Glutamatergic neuron (in vitro differentiated cells): ENCODE measurements at regions not wholly inside any gene's neighbourhood (a gene's known extent, or its start where the extent isn't known, plus 50 kb on each side); places are given as distances from the start of the nearest gene placed in this dataset.

Source experiments
- DNase-seq: peaks from one replicate; pipeline ENCODE4 v3.0.0; 2022
- H3K27ac Mint-ChIP-seq: one replicate; pipeline ENCODE4 v1.8.0; 2020; ENCODE audit warnings: mild to moderate bottlenecking, mixed read lengths, inconsistent platforms; ENCODE audit not compliant: unreplicated experiment
- H3K27me3 Mint-ChIP-seq: one replicate; pipeline ENCODE4 v1.8.0; 2020; ENCODE audit warnings: mild to moderate bottlenecking, moderate library complexity, mixed read lengths, inconsistent platforms; ENCODE audit not compliant: unreplicated experiment
- H3K36me3 Mint-ChIP-seq: one replicate; pipeline ENCODE4 v1.8.0; 2020; ENCODE audit warnings: mild to moderate bottlenecking, mixed read lengths, inconsistent platforms; ENCODE audit not compliant: unreplicated experiment
- H3K4me1 Mint-ChIP-seq: one replicate; pipeline ENCODE4 v1.8.0; 2020; ENCODE audit warnings: mild to moderate bottlenecking, low read depth, mixed read lengths, inconsistent platforms; ENCODE audit not compliant: unreplicated experiment
- H3K4me3 Mint-ChIP-seq: one replicate; pipeline ENCODE4 v1.8.0; 2020; ENCODE audit warnings: mild to moderate bottlenecking, mixed read lengths, inconsistent platforms; ENCODE audit not compliant: unreplicated experiment
- H3K9me3 Mint-ChIP-seq: one replicate; pipeline ENCODE4 v1.8.0; 2020; ENCODE audit warnings: mild to moderate bottlenecking, moderate library complexity, mixed read lengths, inconsistent platforms; ENCODE audit not compliant: unreplicated experiment
- TF ChIP-seq, protein P1 (sequence below): fragments of 200-600 bp; sonication (generic); IDR thresholded peaks from one replicate; pipeline ENCODE4 v1.5.0; 2021; ENCODE audit not compliant: partially characterized antibody, unreplicated experiment

DNA sequence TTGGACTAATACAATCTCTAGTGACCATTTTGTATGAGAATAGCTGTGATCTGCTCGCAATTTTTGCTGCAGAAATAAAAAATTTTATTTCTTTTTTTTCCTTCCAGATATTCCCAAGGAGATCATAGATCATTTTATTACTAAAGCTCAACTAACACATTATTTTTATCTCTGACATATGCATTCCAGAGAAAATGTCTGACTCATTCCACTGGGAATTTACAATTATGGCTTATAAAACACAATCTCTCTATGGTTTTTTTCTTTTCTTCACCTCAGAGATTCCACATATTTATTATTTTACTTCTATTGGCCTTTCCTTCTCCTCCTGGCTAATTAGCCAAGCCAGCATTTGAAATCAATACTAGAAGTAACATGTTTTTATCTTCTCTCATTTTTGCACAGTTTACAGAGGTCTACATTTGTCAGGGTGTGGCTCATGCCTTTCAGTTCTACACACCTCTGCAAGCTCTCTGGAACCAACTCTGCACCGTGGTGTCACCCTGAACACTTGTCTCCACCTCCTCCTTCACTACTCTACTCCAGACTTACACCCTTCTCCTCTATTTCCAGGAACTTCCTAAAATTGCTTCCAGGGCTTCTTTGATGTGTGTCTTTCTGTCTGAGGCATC is 59.8 kb upstream of the GPM6A start:
- DNase-seq, result no peak
- Mint-ChIP-seq H3K4me3 (no peak overlapping the region), H3K9me3 (peaks cover 4% of the 10 kb centered on the region), H3K27me3 (peaks cover 6% of the 10 kb centered on the region), H3K36me3 (no peaks in the 10 kb centered on the region), H3K4me1 (peaks cover 29% of the 10 kb centered on the region), H3K27ac (no peak overlapping the region)
- TF ChIP-seq, protein P1, sequence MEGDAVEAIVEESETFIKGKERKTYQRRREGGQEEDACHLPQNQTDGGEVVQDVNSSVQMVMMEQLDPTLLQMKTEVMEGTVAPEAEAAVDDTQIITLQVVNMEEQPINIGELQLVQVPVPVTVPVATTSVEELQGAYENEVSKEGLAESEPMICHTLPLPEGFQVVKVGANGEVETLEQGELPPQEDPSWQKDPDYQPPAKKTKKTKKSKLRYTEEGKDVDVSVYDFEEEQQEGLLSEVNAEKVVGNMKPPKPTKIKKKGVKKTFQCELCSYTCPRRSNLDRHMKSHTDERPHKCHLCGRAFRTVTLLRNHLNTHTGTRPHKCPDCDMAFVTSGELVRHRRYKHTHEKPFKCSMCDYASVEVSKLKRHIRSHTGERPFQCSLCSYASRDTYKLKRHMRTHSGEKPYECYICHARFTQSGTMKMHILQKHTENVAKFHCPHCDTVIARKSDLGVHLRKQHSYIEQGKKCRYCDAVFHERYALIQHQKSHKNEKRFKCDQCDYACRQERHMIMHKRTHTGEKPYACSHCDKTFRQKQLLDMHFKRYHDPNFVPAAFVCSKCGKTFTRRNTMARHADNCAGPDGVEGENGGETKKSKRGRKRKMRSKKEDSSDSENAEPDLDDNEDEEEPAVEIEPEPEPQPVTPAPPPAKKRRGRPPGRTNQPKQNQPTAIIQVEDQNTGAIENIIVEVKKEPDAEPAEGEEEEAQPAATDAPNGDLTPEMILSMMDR, result no peak

DNA sequence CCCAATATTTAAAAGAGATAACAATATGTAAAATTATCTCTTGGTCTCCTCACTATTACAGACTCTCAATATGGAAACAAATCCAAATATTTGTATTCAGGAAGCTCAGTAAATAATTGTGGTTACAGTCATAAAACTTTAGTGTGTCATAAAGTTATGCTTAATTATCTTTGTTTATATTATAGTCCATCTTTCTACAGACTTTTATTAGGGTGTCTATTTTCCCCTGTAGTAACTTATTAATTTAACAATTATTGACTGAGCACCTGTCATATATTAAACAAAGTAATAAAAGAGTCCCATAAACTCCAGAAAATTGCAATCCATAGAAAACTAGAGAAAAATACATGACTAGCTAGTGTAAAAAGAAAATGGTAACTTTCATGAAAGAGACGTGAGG is 61.6 kb upstream of the GPM6A start:
- peaks cover 6% of the 10 kb centered on the region for H3K27me3 Mint-ChIP-seq
- peak overlapping the region; percentile 16 for H3K4me3 Mint-ChIP-seq
- DNase-seq, result no peak
- H3K9me3 Mint-ChIP-seq, result peaks cover 4% of the 10 kb centered on the region
- H3K27ac Mint-ChIP-seq, result peak overlapping the region; percentile 65
- peaks cover 29% of the 10 kb centered on the region for H3K4me1 Mint-ChIP-seq
- H3K36me3 Mint-ChIP-seq, result no peaks in the 10 kb centered on the region
- TF ChIP-seq, protein P1, result no peak

DNA sequence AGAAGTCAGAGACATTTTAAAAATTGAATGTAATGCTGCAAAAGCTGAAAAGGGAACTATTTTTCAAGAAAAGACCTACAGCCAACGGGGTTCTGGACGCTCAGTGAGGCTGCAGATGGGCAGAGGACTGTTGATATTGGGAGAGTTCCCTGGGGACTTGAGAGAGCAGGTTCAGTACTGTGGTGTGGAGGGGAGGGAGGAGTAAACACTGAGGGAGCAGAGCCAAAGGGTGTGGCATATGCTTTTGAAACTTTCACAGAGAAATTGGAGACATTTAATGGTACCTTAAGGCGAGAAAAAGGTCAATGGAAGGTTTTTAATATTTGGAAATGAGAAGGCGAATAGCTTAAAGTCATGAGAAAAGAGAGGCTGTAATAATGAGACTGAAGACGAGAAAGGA is 62.2 kb upstream of the GPM6A start:
- Mint-ChIP-seq H3K27me3 (peaks cover 6% of the 10 kb centered on the region), H3K27ac (peak overlapping the region; percentile 65), H3K4me1 (peaks cover 29% of the 10 kb centered on the region), H3K36me3 (no peaks in the 10 kb centered on the region), H3K4me3 (peak overlapping the region; percentile 16), H3K9me3 (peaks cover 4% of the 10 kb centered on the region)
- TF ChIP-seq, protein P1, result no peak
- DNase-seq, result peak; percentile 32

DNA sequence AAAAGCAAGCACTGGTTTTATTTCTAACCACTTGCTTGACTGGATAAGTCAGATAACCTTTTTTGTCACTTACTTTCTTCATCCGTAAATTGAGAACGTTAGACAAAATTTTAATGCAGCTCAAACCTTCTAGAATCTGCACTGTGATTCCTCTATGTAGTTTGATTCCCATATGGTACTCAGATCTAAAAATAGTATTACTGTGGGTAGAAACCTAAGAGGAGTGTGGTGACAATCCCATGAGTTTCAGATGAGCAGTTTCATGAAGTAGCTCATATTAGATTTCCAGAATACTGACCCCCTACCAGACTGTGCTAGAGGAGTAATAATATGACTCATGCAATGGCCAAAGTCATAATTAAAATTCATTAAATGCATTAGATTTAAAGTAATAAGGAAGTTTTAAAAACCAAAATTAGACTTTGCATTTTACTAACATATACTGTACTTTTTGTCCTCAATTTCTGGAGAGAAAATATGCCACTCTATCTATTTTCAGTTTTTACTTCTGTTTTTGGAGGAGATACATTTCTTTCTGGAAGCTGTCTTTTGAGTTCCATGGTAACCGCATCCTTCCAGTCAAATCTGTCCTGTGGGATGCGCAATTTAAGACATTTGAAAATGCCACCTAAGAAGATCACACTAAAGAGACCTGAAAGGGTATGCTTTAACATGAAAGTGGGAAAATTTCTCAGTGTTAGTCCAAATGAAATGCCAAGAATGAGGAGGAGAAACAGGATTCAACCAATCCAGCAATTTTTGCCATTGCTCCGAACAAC is 64.1 kb upstream of the GPM6A start:
- H3K4me1 Mint-ChIP-seq, result peaks cover 29% of the 10 kb centered on the region
- TF ChIP-seq, protein P1, result no peak
- no peak overlapping the region for H3K27ac Mint-ChIP-seq
- peaks cover 4% of the 10 kb centered on the region for H3K9me3 Mint-ChIP-seq
- DNase-seq, result no peak
- no peak overlapping the region for H3K4me3 Mint-ChIP-seq
- peaks cover 8% of the 10 kb centered on the region for H3K27me3 Mint-ChIP-seq
- no peaks in the 10 kb centered on the region for H3K36me3 Mint-ChIP-seq

DNA sequence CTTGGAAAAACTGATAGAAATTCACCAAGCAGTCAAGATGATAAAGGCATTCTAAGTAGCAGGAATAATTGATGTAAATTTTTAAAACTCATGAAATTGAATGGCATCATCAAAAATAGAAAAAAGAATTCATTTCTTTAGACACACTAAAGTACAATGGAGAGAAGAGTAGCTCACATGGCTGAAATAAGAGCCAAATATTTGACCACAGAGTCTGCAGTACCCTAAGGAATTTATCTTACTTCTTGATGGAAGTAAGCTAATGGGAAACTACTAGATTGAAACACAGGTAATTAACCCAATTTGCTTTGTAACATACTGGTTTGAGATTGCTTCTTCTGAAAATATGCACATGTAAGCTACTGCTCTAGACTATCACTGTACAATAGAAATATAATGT is 70.8 kb upstream of the GPM6A start:
- Mint-ChIP-seq H3K4me3 (no peak overlapping the region), H3K9me3 (no peaks in the 10 kb centered on the region), H3K27me3 (peaks cover 2% of the 10 kb centered on the region)

More for the DNA sequence above, 70.8 kb upstream of the GPM6A start:
- TF ChIP-seq, protein P1, result no peak
- Mint-ChIP-seq H3K4me1 (no peaks in the 10 kb centered on the region), H3K36me3 (no peaks in the 10 kb centered on the region), H3K27ac (no peak overlapping the region)
- no peak for DNase-seq
